Smooth muscle cell (in vitro differentiated cells): ENCODE measurements at regions not wholly inside any gene's neighbourhood (a gene's known extent, or its start where the extent isn't known, plus 50 kb on each side); places are given as distances from the start of the nearest gene placed in this dataset.

Experiments used
- DNase-seq: peaks from one replicate; lab custom pipeline; 2025; ENCODE audit not compliant: unreplicated experiment; lab: John Stamatoyannopoulos, UW
- H2AFZ ChIP-seq: fragments of 200-600 bp; sonication (generic); 2 replicates; pipeline ENCODE4 v1.6.0; 2016; ENCODE audit warnings: antibody characterized with exemption, low read depth, mild to moderate bottlenecking
- H3F3A ChIP-seq: fragments of 200-600 bp; sonication (generic); 2 replicates; pipeline ENCODE4 v1.6.0; 2017; ENCODE audit warnings: antibody characterized with exemption, low read depth
- H3K27ac ChIP-seq: fragments of 200-600 bp; sonication (generic); 2 replicates; pipeline ENCODE4 v1.5.1; 2016; ENCODE audit warnings: low read depth, mild to moderate bottlenecking
- H3K27me3 ChIP-seq: fragments of 200-600 bp; sonication (generic); 2 replicates; pipeline ENCODE4 v1.6.1; 2016; ENCODE audit warnings: low read depth, mild to moderate bottlenecking
- H3K36me3 ChIP-seq: fragments of 200-600 bp; sonication (generic); 2 replicates; pipeline ENCODE4 v1.5.1; 2016; ENCODE audit warnings: low read depth
- H3K4me1 ChIP-seq: fragments of 200-600 bp; sonication (generic); 2 replicates; pipeline ENCODE4 v1.5.1; 2016; ENCODE audit warnings: low read depth
- H3K4me2 ChIP-seq: fragments of 200-600 bp; sonication (generic); 2 replicates; pipeline ENCODE4 v1.6.0; 2016; ENCODE audit warnings: mild to moderate bottlenecking
- H3K4me3 ChIP-seq: fragments of 200-600 bp; sonication (generic); 2 replicates; pipeline ENCODE4 v1.5.1; 2016; ENCODE audit warnings: mild to moderate bottlenecking
- H3K79me2 ChIP-seq: fragments of 200-600 bp; sonication (generic); 2 replicates; pipeline ENCODE4 v1.6.0; 2016; ENCODE audit warnings: low read depth, mild to moderate bottlenecking
- H3K9ac ChIP-seq: fragments of 200-600 bp; sonication (generic); 2 replicates; pipeline ENCODE4 v1.6.0; 2016; ENCODE audit warnings: low read depth
- H3K9me3 ChIP-seq: fragments of 200-600 bp; sonication (generic); replicated peaks from 2 replicates; pipeline ENCODE4 v1.5.1; 2016; ENCODE audit warnings: low read depth
- H4K20me1 ChIP-seq: fragments of 200-600 bp; sonication (generic); 2 replicates; pipeline ENCODE4 v1.6.0; 2016; ENCODE audit warnings: low read depth
- WGBS: methylation state at CpG from one replicate; pipeline ENCODE4 v1.1.7; 2016; ENCODE audit warnings: low lambda C conversion rate; 5-methylcytosine and 5-hydroxymethylcytosine counted together
- TF ChIP-seq, protein P1 (sequence below): fragments of 200-600 bp; sonication (generic); IDR thresholded peaks from 2 replicates; pipeline ENCODE4 v1.5.1; 2017; ENCODE audit warnings: borderline replicate concordance, mild to moderate bottlenecking, antibody characterized with exemption; ENCODE audit not compliant: insufficient read depth, poor library complexity, severe bottlenecking

DNA sequence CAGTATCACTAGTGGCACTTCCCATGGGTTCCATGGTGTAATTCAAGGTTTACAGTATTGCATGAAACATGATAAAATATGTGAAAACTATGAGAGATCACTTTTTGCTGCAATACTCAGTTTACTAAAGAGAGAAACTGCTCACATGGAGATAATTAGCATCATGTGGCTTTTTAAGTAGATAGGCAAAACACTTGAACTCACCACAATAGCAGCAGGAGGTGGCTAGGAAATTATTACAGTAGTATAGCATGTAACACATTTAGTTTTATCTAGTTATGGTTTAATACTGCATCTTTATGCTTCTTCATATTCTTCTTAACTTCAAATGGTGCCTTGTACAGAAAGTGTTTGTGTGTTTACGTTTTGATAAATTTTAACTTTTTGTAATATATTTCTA is 698.5 kb upstream of the BRINP3 start:
- H3K4me3 ChIP-seq, result no peak overlapping the region
- no peaks in the 10 kb centered on the region for H3F3A ChIP-seq
- no peak overlapping the region for H2AFZ ChIP-seq
- H3K27ac ChIP-seq, result no peak overlapping the region
- H3K36me3 ChIP-seq, result no peaks in the 10 kb centered on the region
- H3K9ac ChIP-seq, result no peak overlapping the region
- H3K9me3 ChIP-seq, result no peaks in the 10 kb centered on the region
- 68% methylated on average over 1 of the region's 1 CpG for WGBS
- TF ChIP-seq, protein P1, sequence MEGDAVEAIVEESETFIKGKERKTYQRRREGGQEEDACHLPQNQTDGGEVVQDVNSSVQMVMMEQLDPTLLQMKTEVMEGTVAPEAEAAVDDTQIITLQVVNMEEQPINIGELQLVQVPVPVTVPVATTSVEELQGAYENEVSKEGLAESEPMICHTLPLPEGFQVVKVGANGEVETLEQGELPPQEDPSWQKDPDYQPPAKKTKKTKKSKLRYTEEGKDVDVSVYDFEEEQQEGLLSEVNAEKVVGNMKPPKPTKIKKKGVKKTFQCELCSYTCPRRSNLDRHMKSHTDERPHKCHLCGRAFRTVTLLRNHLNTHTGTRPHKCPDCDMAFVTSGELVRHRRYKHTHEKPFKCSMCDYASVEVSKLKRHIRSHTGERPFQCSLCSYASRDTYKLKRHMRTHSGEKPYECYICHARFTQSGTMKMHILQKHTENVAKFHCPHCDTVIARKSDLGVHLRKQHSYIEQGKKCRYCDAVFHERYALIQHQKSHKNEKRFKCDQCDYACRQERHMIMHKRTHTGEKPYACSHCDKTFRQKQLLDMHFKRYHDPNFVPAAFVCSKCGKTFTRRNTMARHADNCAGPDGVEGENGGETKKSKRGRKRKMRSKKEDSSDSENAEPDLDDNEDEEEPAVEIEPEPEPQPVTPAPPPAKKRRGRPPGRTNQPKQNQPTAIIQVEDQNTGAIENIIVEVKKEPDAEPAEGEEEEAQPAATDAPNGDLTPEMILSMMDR, result no peak
- no peaks in the 10 kb centered on the region for H3K4me1 ChIP-seq
- no peak for DNase-seq
- H3K79me2 ChIP-seq, result no peaks in the 10 kb centered on the region
- no peaks in the 10 kb centered on the region for H3K27me3 ChIP-seq
- H3K4me2 ChIP-seq, result no peak overlapping the region
- H4K20me1 ChIP-seq, result no peaks in the 10 kb centered on the region

DNA sequence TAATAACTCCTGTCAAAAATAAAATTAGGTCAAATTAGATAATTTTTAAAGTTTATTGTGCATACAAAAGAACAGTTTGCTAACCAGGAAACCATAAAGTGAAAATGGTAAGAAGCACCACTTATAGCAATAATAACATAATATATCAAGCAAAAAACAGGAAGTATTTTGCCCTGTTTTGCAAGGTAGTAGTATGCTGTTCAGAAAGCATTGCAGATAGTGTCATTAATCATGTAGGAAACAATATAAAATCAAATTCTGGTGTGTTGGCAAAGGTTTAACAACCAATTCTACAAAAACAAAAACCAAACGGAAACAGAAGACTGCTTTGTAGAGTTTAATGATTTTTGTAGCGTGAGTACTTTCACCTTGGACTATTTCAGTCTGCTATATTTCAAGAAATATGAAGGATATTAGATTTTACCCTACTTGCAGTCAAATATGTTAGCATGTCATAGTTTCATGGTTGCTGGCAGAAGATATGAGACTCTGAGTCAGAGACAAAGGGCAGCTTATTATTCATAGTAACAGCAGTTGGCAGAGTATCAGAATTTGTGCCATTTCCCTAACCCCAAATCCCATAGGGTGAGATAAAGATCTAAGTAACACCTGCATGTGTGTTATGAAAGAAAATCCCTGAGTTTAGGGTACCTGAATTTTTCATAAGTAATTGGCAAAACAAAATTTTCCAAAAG is 729.0 kb upstream of the BRINP3 start:
- no peaks in the 10 kb centered on the region for H3F3A ChIP-seq
- H3K36me3 ChIP-seq, result no peaks in the 10 kb centered on the region
- no peaks in the 10 kb centered on the region for H3K79me2 ChIP-seq
- no peaks in the 10 kb centered on the region for H3K27me3 ChIP-seq
- H3K9me3 ChIP-seq, result no peaks in the 10 kb centered on the region
- DNase-seq, result no peak
- TF ChIP-seq, protein P1, result no peak
- WGBS, result 92% methylated on average over 2 of the region's 2 CpGs
- no peaks in the 10 kb centered on the region for H4K20me1 ChIP-seq
- H3K4me2 ChIP-seq, result no peak overlapping the region
- H2AFZ ChIP-seq, result no peak overlapping the region
- no peak overlapping the region for H3K4me3 ChIP-seq
- H3K9ac ChIP-seq, result no peak overlapping the region
- no peaks in the 10 kb centered on the region for H3K4me1 ChIP-seq
- no peak overlapping the region for H3K27ac ChIP-seq

DNA sequence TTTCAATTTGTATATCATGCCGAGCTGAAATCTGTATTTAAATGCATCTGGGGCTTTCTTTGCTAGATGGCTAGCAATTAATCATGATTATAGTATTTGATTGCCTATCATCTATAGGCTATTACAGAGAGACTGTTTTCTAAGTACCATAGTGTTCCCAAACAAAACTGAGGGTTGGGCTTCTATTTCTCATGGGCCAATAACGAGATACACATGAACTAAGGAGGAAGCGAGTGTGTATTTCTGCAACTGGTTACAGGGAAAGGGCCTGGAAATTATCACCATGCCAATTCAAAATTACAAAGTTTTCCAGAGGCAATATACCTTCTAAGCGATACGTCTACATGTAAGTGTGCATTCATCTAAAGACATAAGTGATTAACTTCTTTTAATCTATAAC is 744.5 kb upstream of the BRINP3 start:
- Histone ChIP-seq H3K36me3 (no peaks in the 10 kb centered on the region), H3K79me2 (no peaks in the 10 kb centered on the region), H3F3A (no peaks in the 10 kb centered on the region), H4K20me1 (no peaks in the 10 kb centered on the region), H3K9me3 (no peaks in the 10 kb centered on the region), H3K4me2 (no peak overlapping the region), H2AFZ (no peak overlapping the region), H3K9ac (no peak overlapping the region), H3K27ac (no peak overlapping the region), H3K4me1 (no peaks in the 10 kb centered on the region), H3K27me3 (no peaks in the 10 kb centered on the region), H3K4me3 (no peak overlapping the region)
- DNase-seq, result no peak
- 94% methylated on average over 5 of the region's 5 CpGs for WGBS
- TF ChIP-seq, protein P1, result no peak

DNA sequence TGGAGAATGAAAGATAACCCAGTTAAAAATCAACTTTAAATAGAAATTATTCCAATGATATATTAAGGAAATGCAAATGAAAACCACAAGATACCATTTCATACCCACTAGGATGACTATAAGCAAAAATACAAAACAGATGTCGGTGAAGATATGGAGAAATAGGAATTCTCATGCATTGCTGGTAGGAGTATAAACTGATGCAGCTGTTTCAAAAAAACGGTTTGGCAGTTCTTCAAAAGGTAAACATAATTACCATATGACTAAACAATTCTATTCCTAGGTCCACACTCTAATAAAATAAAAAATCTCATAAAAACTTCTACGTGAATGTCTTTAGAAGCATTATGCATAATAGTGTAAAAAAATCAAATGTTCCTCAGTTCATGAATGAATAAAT is 763.3 kb upstream of the BRINP3 start:
- TF ChIP-seq, protein P1, result no peak
- Histone ChIP-seq H3K79me2 (no peaks in the 10 kb centered on the region), H3K4me2 (no peak overlapping the region), H3K36me3 (no peaks in the 10 kb centered on the region), H3K9me3 (no peaks in the 10 kb centered on the region), H2AFZ (no peak overlapping the region), H3F3A (no peaks in the 10 kb centered on the region), H3K4me1 (no peaks in the 10 kb centered on the region), H3K9ac (no peak overlapping the region), H3K4me3 (no peak overlapping the region), H4K20me1 (no peaks in the 10 kb centered on the region), H3K27me3 (no peaks in the 10 kb centered on the region), H3K27ac (no peak overlapping the region)
- WGBS, result 80% methylated on average over 3 of the region's 3 CpGs
- no peak for DNase-seq
